ENCODE measurements at regions not wholly inside any gene's neighbourhood (a gene's known extent, or its start where the extent isn't known, plus 50 kb on each side); places are given as distances from the start of the nearest gene placed in this dataset.

DNA sequence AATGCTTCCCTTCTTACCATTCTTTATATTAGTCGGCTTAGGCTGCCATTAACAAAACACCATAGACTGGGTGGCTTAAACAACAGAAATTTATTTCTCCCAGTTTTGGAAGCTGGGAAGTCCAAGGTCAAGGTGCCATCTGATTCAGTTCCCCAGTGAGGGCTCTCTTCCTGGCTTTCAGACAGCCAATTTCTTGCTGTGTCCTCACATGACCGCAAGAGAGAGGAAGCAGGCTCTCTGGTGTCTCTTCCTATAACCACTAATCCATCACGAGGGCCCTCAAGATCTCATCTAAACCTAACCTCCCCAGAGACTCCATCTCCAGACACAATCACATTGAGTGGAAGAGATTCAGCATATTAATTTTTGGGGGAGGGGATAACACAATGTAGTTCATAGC lies 193.0 kb upstream of the SGK1 start:
- H3K27me3 ChIP-seq, result no peaks in the 10 kb centered on the region
- DNase-seq (ENCODE audit: extremely low spot score), result no peak
- 78% methylated on average over 2 of the region's 3 CpGs for WGBS
- intact Hi-C loops (cut with DNase I), result no loop called here
- TF ChIP-seq, protein P1, sequence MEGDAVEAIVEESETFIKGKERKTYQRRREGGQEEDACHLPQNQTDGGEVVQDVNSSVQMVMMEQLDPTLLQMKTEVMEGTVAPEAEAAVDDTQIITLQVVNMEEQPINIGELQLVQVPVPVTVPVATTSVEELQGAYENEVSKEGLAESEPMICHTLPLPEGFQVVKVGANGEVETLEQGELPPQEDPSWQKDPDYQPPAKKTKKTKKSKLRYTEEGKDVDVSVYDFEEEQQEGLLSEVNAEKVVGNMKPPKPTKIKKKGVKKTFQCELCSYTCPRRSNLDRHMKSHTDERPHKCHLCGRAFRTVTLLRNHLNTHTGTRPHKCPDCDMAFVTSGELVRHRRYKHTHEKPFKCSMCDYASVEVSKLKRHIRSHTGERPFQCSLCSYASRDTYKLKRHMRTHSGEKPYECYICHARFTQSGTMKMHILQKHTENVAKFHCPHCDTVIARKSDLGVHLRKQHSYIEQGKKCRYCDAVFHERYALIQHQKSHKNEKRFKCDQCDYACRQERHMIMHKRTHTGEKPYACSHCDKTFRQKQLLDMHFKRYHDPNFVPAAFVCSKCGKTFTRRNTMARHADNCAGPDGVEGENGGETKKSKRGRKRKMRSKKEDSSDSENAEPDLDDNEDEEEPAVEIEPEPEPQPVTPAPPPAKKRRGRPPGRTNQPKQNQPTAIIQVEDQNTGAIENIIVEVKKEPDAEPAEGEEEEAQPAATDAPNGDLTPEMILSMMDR (IDR thresholded peaks at IDR 0.05), result no peak
- no peak for TF ChIP-seq POLR2AphosphoS5 (IDR thresholded peaks at IDR 0.05)
- TF ChIP-seq POLR2A (IDR thresholded peaks at IDR 0.05; ENCODE audit: low read depth), result no peak
- no peak for TF ChIP-seq EP300 (IDR thresholded peaks at IDR 0.05)
- no peaks in the 10 kb centered on the region for H3K9me3 ChIP-seq
- no peak overlapping the region for H3K4me3 ChIP-seq
- H3K4me1 ChIP-seq, result peaks cover 0 to 3% (median 0%) of the 10 kb centered on the region in 4 donors
- no peaks in the 10 kb centered on the region for H3K36me3 ChIP-seq
- no peak overlapping the region for H3K27ac ChIP-seq (replicated peaks in 1 of 4)

DNA sequence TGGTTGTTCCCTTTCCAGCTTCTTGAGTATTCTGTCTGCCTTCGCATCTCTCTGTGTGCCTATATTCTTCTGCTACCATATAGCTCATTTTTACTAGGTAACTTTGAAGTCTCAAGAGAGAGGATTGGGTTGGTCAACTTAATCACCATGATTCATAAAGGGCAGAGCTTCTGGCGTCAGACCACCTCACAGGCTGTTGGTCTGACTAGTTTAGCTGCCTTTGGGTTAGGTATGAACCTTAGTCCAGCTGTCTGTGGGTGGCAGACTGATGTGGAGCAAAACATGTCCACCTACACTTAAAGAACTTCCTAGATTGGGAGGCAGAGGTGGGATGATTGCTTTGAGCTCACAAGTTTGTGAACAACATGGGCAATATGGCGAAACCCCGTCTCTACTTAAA lies 192.2 kb upstream of the SGK1 start:
- H3K36me3 ChIP-seq, result no peaks in the 10 kb centered on the region
- no peaks in the 10 kb centered on the region for H3K9me3 ChIP-seq
- no peaks in the 10 kb centered on the region for H3K27me3 ChIP-seq
- whole genome bisulfite sequencing, result 96% methylated on average over 4 of the region's 4 CpGs
- H3K27ac ChIP-seq (replicated peaks in 1 of 4), result no peak overlapping the region
- TF ChIP-seq, protein P1 (IDR thresholded peaks at IDR 0.05), result no peak
- TF ChIP-seq EP300 (IDR thresholded peaks at IDR 0.05) (no peak), POLR2A (IDR thresholded peaks at IDR 0.05; ENCODE audit: low read depth) (no peak)
- peaks cover 0 to 3% (median 0%) of the 10 kb centered on the region in 4 donors for H3K4me1 ChIP-seq
- H3K4me3 ChIP-seq, result no peak overlapping the region
- DNase-seq (ENCODE audit: extremely low spot score), result no peak
- intact Hi-C loops (cut with DNase I), result no loop called here

DNA sequence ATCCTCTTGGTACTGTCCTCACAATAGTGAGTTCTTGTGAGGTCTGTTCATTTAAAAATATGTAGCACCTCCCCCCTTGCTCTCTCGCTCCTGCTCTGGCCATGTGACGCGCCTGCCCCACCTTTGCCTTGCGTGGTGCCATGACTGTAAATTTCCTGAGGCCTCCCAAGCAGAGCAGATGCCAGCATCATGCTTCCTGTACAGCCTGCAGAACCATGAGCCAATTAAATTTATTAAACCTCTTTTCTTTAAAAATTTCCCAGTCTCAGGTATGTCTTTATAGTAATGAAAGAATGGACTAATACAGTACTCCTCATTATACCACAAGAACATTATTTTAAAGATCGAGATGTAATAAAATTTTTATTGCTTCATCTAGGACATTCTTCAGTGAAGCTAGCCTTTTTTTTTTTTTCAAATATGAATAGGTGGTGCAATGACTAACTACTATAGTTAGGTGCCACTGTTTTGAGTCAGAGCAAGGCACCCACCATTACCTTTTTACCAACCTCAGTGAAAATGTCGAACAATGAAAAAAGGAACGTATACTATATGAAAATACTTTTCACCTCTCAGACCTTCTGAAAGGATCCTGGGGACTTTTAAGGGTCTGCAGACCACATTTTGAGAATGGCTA lies 191.1 kb upstream of the SGK1 start:
- Histone ChIP-seq H3K27ac (replicated peaks in 1 of 4) (no peak overlapping the region), H3K27me3 (no peaks in the 10 kb centered on the region), H3K4me3 (no peak overlapping the region), H3K9me3 (no peaks in the 10 kb centered on the region), H3K4me1 (peaks cover 0 to 3% (median 0%) of the 10 kb centered on the region in 4 donors), H3K36me3 (no peaks in the 10 kb centered on the region)
- WGBS, result 98% methylated on average over 7 of the region's 7 CpGs
- DNase-seq (ENCODE audit: extremely low spot score), result no peak
- intact Hi-C loops (cut with DNase I), result no loop called here
- no peak for TF ChIP-seq POLR2AphosphoS5 (IDR thresholded peaks at IDR 0.05)
- TF ChIP-seq, protein P1 (IDR thresholded peaks at IDR 0.05), result no peak
- no peak for TF ChIP-seq EP300 (IDR thresholded peaks at IDR 0.05)

DNA sequence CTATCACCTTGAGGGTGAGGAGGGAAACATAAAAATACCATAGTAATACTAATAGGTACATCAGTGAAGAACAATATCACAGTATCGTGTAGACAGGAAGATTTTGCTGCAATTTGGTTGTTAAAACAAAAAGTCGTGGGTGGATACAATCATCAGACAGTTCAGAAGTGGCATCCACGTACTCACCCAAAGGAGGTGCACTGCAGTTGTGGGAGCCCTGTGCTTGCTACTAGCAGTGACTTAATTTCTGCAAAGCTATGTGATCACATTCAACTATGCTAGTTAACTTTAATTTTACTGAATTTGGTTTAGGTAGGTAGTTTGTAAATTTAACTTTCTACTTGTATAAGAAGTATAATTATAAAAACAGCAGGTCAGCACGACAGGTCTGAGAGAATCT lies 188.2 kb upstream of the SGK1 start:
- Histone ChIP-seq H3K27ac (replicated peaks in 1 of 4) (no peak overlapping the region), H3K36me3 (no peaks in the 10 kb centered on the region), H3K27me3 (no peaks in the 10 kb centered on the region), H3K9me3 (no peaks in the 10 kb centered on the region), H3K4me3 (no peak overlapping the region), H3K4me1 (peaks cover 0 to under 1% (median 0%) of the 10 kb centered on the region in 4 donors)
- intact Hi-C loops (cut with DNase I), result no loop called here
- TF ChIP-seq POLR2A (IDR thresholded peaks at IDR 0.05; ENCODE audit: low read depth), result no peak
- no peak for DNase-seq (ENCODE audit: extremely low spot score)
- WGBS, result 96% methylated on average over 4 of the region's 4 CpGs

DNA sequence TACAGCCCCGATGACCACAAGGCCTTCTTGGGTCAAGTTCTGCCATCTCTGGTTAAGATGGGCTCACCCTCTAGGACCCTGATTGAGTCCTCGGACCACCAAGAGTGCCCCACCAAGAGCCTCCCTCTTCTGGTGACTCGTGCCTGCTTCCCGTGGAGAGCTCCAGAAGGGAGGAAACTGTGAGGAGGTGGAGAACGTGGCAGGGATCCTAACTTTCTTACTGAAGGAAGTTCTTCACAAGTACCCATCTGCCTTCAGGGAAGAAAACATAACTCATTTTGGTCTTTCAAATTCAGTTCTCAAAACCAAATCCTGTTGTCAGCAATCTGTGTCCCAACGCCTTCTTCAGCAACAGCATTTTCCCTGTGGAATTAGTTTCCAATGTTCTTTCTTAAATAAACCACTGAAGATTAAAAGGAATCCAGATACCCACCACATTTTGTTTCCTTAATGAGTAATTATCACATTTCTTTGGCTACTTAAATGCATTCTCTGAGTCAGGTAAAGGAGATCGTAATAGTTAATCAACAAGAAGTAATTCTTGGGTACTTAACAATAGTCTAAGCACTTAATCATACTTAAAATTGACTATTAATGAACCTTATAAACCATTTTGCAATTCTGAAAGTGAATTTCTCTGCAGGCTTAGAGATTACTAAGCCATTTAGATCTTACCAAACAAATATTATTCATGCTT lies 185.8 kb upstream of the SGK1 start:
- H3K4me1 ChIP-seq, result no peaks in the 10 kb centered on the region
- no peak overlapping the region for H3K4me3 ChIP-seq
- TF ChIP-seq EP300 (IDR thresholded peaks at IDR 0.05), result no peak
- TF ChIP-seq, protein P1 (IDR thresholded peaks at IDR 0.05), result no peak
- no peak for TF ChIP-seq POLR2AphosphoS5 (IDR thresholded peaks at IDR 0.05)
- TF ChIP-seq POLR2A (IDR thresholded peaks at IDR 0.05; ENCODE audit: low read depth), result no peak
- no peaks in the 10 kb centered on the region for H3K27me3 ChIP-seq
- no peak overlapping the region for H3K27ac ChIP-seq (replicated peaks in 1 of 4)
- WGBS, result 75% methylated on average over 7 of the region's 7 CpGs
- no peaks in the 10 kb centered on the region for H3K36me3 ChIP-seq
- no peak for DNase-seq (ENCODE audit: extremely low spot score)
- H3K9me3 ChIP-seq, result no peaks in the 10 kb centered on the region
- intact Hi-C loops (cut with DNase I), result no loop called here

Data from esophagus muscularis mucosa (tissue), 4 donors.